HG03442 (cell line): ENCODE measurements at regions not wholly inside any gene's neighbourhood (a gene's known extent, or its start where the extent isn't known, plus 50 kb on each side); places are given as distances from the start of the nearest gene placed in this dataset.
A peak's percentile ranks its signal among the peaks of the same experiment; 100 is the strongest.
"Not testable (repeated sequence)": the region's sequence is repeated elsewhere in the genome, so short reads cannot be mapped to it uniquely, and the experiment has no call there.

ENCODE experiments used
- ATAC-seq: cut with Tn5 transposase; IDR thresholded peaks from one replicate; pipeline ENCODE4 v1.9.1; 2021; ENCODE audit warnings: mild to moderate bottlenecking, moderate library complexity; ENCODE audit not compliant: unreplicated experiment

GRCh38 chr13:19362946-19363510 is 181.4 kb upstream of the TUBA3C start:
- no peak for ATAC-seq

GRCh38 chr13:19359697-19360096 is 178.1 kb upstream of the TUBA3C start:
- ATAC-seq: not testable (repeated sequence)

GRCh38 chr13:19345916-19346422 is 164.3 kb upstream of the TUBA3C start:
- ATAC-seq: no peak

GRCh38 chr13:19345158-19345557 is 163.5 kb upstream of the TUBA3C start:
- ATAC-seq: peak; percentile 24

GRCh38 chr13:19344585-19345120 is 163.0 kb upstream of the TUBA3C start:
- peak; percentile 79 for ATAC-seq

- no peak for ATAC-seq
Measured at GRCh38 chr13:19332378-19332777, 150.8 kb upstream of the TUBA3C start.

- no peak for ATAC-seq
Measured at GRCh38 chr13:19329365-19329764, 147.7 kb upstream of the TUBA3C start.

- ATAC-seq: no peak
Measured at GRCh38 chr13:19324325-19324724, 142.7 kb upstream of the TUBA3C start.

- ATAC-seq: no peak
Measured at GRCh38 chr13:19321222-19321621, 139.6 kb upstream of the TUBA3C start.

GRCh38 chr13:19305434-19305833 is 123.8 kb upstream of the TUBA3C start:
- no peak for ATAC-seq

- ATAC-seq: no peak
Measured at GRCh38 chr13:19289180-19289579, 107.6 kb upstream of the TUBA3C start.

- ATAC-seq: no peak
Measured at GRCh38 chr13:19283836-19284235, 102.2 kb upstream of the TUBA3C start.

GRCh38 chr13:19268331-19268730 is 86.7 kb upstream of the TUBA3C start:
- no peak for ATAC-seq

GRCh38 chr13:19267746-19268145 is 86.1 kb upstream of the TUBA3C start:
- ATAC-seq: no peak

GRCh38 chr13:19266979-19267378 is 85.4 kb upstream of the TUBA3C start:
- no peak for ATAC-seq

GRCh38 chr13:19264711-19265110 is 83.1 kb upstream of the TUBA3C start:
- no peak for ATAC-seq

GRCh38 chr13:19252381-19252780 is 70.8 kb upstream of the TUBA3C start:
- ATAC-seq: no peak

- peak; percentile 83 for ATAC-seq
Measured at GRCh38 chr13:19239114-19239860, 57.7 kb upstream of the TUBA3C start.
